CD4-positive, alpha-beta T cell (primary cell): ENCODE measurements at regions not wholly inside any gene's neighbourhood (a gene's known extent, or its start where the extent isn't known, plus 50 kb on each side); places are given as distances from the start of the nearest gene placed in this dataset.

ENCODE experiments used
- ATAC-seq: fragments of 200-7000 bp; cut with Tn5 transposase; one replicate; pipeline ENCODE4 v1.10.0; 2022; ENCODE audit warnings: mild to moderate bottlenecking; ENCODE audit not compliant: poor library complexity
- CTCF ChIA-PET: fragments of 350-600 bp; sonication (Branson Sonifier 250); formaldehyde crosslinking; loops from one replicate; lab custom pipeline; 2021; ENCODE audit warnings: antibody characterized with exemption, inconsistent platforms; lab: Charles Lee
- POLR2A ChIA-PET: fragments of 350-600 bp; sonication (Branson Sonifier 250); formaldehyde crosslinking; loops from one replicate; lab custom pipeline; 2021; ENCODE audit warnings: antibody characterized with exemption, inconsistent platforms; lab: Charles Lee
- DNase-seq, 14 experiments: peaks; one replicate each; pipeline ENCODE4 v3.0.0-alpha.2; 2013 to 2020; ENCODE audit warnings: mixed read lengths in 2 of 14
- H3K27ac ChIP-seq, 2 donors: one replicate each; pipeline versions ENCODE4 v1.5.1 to v1.7.0; 2013; ENCODE audit warnings: low read length in 2 of 2, low read depth in 1 of 2, mild to moderate bottlenecking in 1 of 2
- H3K27me3 ChIP-seq, 2 experiments: 1 replicate in 1 of 2; 2 replicates in 1 of 2; pipeline versions ENCODE4 v1.6.1 to v1.7.0; 2013; ENCODE audit warnings: low read length in 2 of 2, control low read depth in 1 of 2, mild to moderate bottlenecking in 1 of 2, moderate library complexity in 1 of 2; ENCODE audit not compliant: insufficient read depth in 2 of 2, control insufficient read depth in 1 of 2
- H3K36me3 ChIP-seq: one replicate; pipeline ENCODE4 v1.6.1; 2013; ENCODE audit warnings: low read length, control low read depth; ENCODE audit not compliant: insufficient read depth
- H3K4me1 ChIP-seq: one replicate; pipeline ENCODE4 v1.6.1; 2013; ENCODE audit warnings: low read length, control low read depth; ENCODE audit not compliant: insufficient read depth
- H3K4me3 ChIP-seq: one replicate; pipeline ENCODE4 v1.5.1; 2013; ENCODE audit warnings: mild to moderate bottlenecking, low read length, moderate library complexity
- H3K9me3 ChIP-seq, 2 experiments: 1 replicate in 1 of 2; 2 replicates in 1 of 2; pipeline versions ENCODE4 v1.6.1 to v1.7.0; 2013; ENCODE audit warnings: low read length in 2 of 2, mild to moderate bottlenecking in 2 of 2, control low read depth in 1 of 2, moderate library complexity in 1 of 2; ENCODE audit not compliant: control insufficient read depth in 1 of 2, insufficient read depth in 1 of 2
- H3K27ac Mint-ChIP-seq: one replicate; pipeline ENCODE4 v1.8.0; 2020; ENCODE audit warnings: mixed read lengths
- H3K27me3 Mint-ChIP-seq: one replicate; pipeline ENCODE4 v1.8.0; 2021; ENCODE audit warnings: mixed read lengths
- H3K36me3 Mint-ChIP-seq: one replicate; pipeline ENCODE4 v1.8.0; 2021; ENCODE audit warnings: low read depth, mixed read lengths
- H3K4me1 Mint-ChIP-seq: one replicate; pipeline ENCODE4 v1.8.0; 2021; ENCODE audit warnings: low read depth, mixed read lengths
- H3K4me3 Mint-ChIP-seq: one replicate; pipeline ENCODE4 v1.8.0; 2020; ENCODE audit warnings: mild to moderate bottlenecking, mixed read lengths
- H3K9me3 Mint-ChIP-seq: one replicate; pipeline ENCODE4 v1.8.0; 2020; ENCODE audit warnings: mixed read lengths
- CTCF ChIP-seq: fragments of 200-600 bp; IDR thresholded peaks from one replicate; pipeline ENCODE4 v1.8.0; 2022; ENCODE audit warnings: antibody characterized with exemption, mild to moderate bottlenecking
- intact Hi-C, 2 experiments: fragments of 100-400 bp; cut with DNase I in 1 of 2; cut with micrococcal nuclease in 1 of 2; formaldehyde crosslinking; loops; one replicate each; pipeline versions ENCODE4 v1.15.1 to v1.9.0; 2023 to 2025; cut with DNase I, micrococcal nuclease

GRCh38 chr6:4295783-4296155 is 160.4 kb upstream of the ECI2 start:
- H3K9me3 ChIP-seq: no peaks in the 10 kb centered on the region
- no peaks in the 10 kb centered on the region for H3K9me3 Mint-ChIP-seq
- ATAC-seq (no peak), DNase-seq (no peak)
- no peak for TF ChIP-seq CTCF
- no peaks in the 10 kb centered on the region for H3K27me3 ChIP-seq
- H3K27ac ChIP-seq: no peak overlapping the region
- H3K4me1 ChIP-seq: no peaks in the 10 kb centered on the region
- H3K36me3 ChIP-seq: no peaks in the 10 kb centered on the region
- CTCF ChIA-PET: no interaction called here
- no peak overlapping the region for H3K27ac Mint-ChIP-seq
- intact Hi-C loops: no loop called here
- POLR2A ChIA-PET: interaction anchor here (0.6 kb wide), 1 partner anchor 1004 kb away, joined by 3 read pairs; no protein-coding TSS in a partner anchor
- H3K4me1 Mint-ChIP-seq: no peaks in the 10 kb centered on the region
- peaks cover 5% of the 10 kb centered on the region for H3K27me3 Mint-ChIP-seq
- H3K4me3 ChIP-seq: no peak overlapping the region
- no peaks in the 10 kb centered on the region for H3K36me3 Mint-ChIP-seq
- no peak overlapping the region for H3K4me3 Mint-ChIP-seq

- no peaks in the 10 kb centered on the region for H3K36me3 ChIP-seq
- DNase-seq (no peak), ATAC-seq (no peak)
- H3K4me3 ChIP-seq: no peak overlapping the region
- no peaks in the 10 kb centered on the region for H3K9me3 ChIP-seq
- Mint-ChIP-seq H3K27me3 (peaks cover 5% of the 10 kb centered on the region), H3K36me3 (no peaks in the 10 kb centered on the region), H3K27ac (no peak overlapping the region), H3K9me3 (no peaks in the 10 kb centered on the region), H3K4me1 (no peaks in the 10 kb centered on the region), H3K4me3 (no peak overlapping the region)
- H3K27ac ChIP-seq: no peak overlapping the region
- ChIA-PET POLR2A (interaction anchor here (0.6 kb wide), 1 partner anchor 1005 kb away, joined by 3 read pairs; no protein-coding TSS in a partner anchor), CTCF (no interaction called here)
- no peak for TF ChIP-seq CTCF
- no peaks in the 10 kb centered on the region for H3K27me3 ChIP-seq
- H3K4me1 ChIP-seq: no peaks in the 10 kb centered on the region
- intact Hi-C loops: no loop called here
These were observed 159.8 kb upstream of the ECI2 start for GRCh38 chr6:4295058-4295782.

GRCh38 chr6:4294636-4295035 is 159.3 kb upstream of the ECI2 start:
- Histone ChIP-seq H3K4me1 (no peaks in the 10 kb centered on the region), H3K27me3 (no peaks in the 10 kb centered on the region), H3K27ac (no peak overlapping the region), H3K36me3 (no peaks in the 10 kb centered on the region), H3K4me3 (no peak overlapping the region), H3K9me3 (no peaks in the 10 kb centered on the region)
- H3K27me3 Mint-ChIP-seq: peaks cover 5% of the 10 kb centered on the region
- ChIA-PET CTCF (no interaction called here), POLR2A (no interaction called here)
- H3K27ac Mint-ChIP-seq: no peak overlapping the region
- ATAC-seq (no peak), DNase-seq (no peak)
- no peaks in the 10 kb centered on the region for H3K36me3 Mint-ChIP-seq
- no peaks in the 10 kb centered on the region for H3K9me3 Mint-ChIP-seq
- no peak overlapping the region for H3K4me3 Mint-ChIP-seq
- intact Hi-C loops: no loop called here
- H3K4me1 Mint-ChIP-seq: no peaks in the 10 kb centered on the region
- TF ChIP-seq CTCF: no peak
